Hepatocyte (in vitro differentiated cells): ENCODE measurements at regions not wholly inside any gene's neighbourhood (a gene's known extent, or its start where the extent isn't known, plus 50 kb on each side); places are given as distances from the start of the nearest gene placed in this dataset.

ENCODE experiments used
- DNase-seq: peaks from one replicate; pipeline ENCODE4 v3.0.0-alpha.2; 2016; ENCODE audit warnings: low spot score
- H2AFZ ChIP-seq: fragments of 200-600 bp; sonication (generic); 2 replicates; pipeline ENCODE4 v1.6.0; 2016; ENCODE audit warnings: antibody characterized with exemption, mild to moderate bottlenecking
- H3K27ac ChIP-seq: fragments of 200-600 bp; sonication (generic); 2 replicates; pipeline ENCODE4 v1.5.1; 2016; ENCODE audit warnings: mild to moderate bottlenecking
- H3K27me3 ChIP-seq: fragments of 200-600 bp; sonication (generic); 2 replicates; pipeline ENCODE4 v1.6.1; 2016
- H3K36me3 ChIP-seq: fragments of 200-600 bp; sonication (generic); replicated peaks from 2 replicates; pipeline ENCODE4 v1.5.1; 2016; ENCODE audit warnings: low read depth; ENCODE audit not compliant: insufficient read depth
- H3K4me1 ChIP-seq: fragments of 200-600 bp; sonication (generic); 2 replicates; pipeline ENCODE4 v1.5.1; 2016; ENCODE audit warnings: mild to moderate bottlenecking, moderate library complexity; ENCODE audit not compliant: insufficient read depth
- H3K4me2 ChIP-seq: fragments of 200-600 bp; sonication (generic); 2 replicates; pipeline ENCODE4 v1.6.0; 2016
- H3K4me3 ChIP-seq: fragments of 200-600 bp; sonication (generic); 2 replicates; pipeline ENCODE4 v1.5.1; 2016; ENCODE audit warnings: mild to moderate bottlenecking
- H3K79me2 ChIP-seq: fragments of 200-600 bp; sonication (generic); 2 replicates; pipeline ENCODE4 v1.6.0; 2017; ENCODE audit warnings: mild to moderate bottlenecking
- H3K9me2 ChIP-seq: fragments of 200-600 bp; sonication (generic); replicated peaks from 2 replicates; pipeline ENCODE4 v1.6.0; 2017; ENCODE audit warnings: mild to moderate bottlenecking; ENCODE audit not compliant: insufficient read depth
- H3K9me3 ChIP-seq: fragments of 200-600 bp; sonication (generic); 2 replicates; pipeline ENCODE4 v1.5.1; 2016; ENCODE audit warnings: low read depth, mild to moderate bottlenecking
- H4K20me1 ChIP-seq: fragments of 200-600 bp; sonication (generic); 2 replicates; pipeline ENCODE4 v1.6.0; 2016; ENCODE audit warnings: mild to moderate bottlenecking; ENCODE audit not compliant: insufficient read depth, poor library complexity, severe bottlenecking
- EZH2 ChIP-seq: fragments of 200-600 bp; sonication (generic); IDR thresholded peaks from 2 replicates; pipeline ENCODE4 v1.6.1; 2016; ENCODE audit warnings: antibody characterized with exemption, mild to moderate bottlenecking, borderline replicate concordance
- EZH2phosphoT487 ChIP-seq: fragments of 200-600 bp; sonication (generic); IDR thresholded peaks from one replicate; pipeline ENCODE4 v1.6.1; 2018; ENCODE audit warnings: antibody characterized with exemption, mild to moderate bottlenecking, low read depth, moderate library complexity; ENCODE audit not compliant: unreplicated experiment, severe bottlenecking
- WGBS: methylation state at CpG from one replicate; pipeline ENCODE4 v1.1.6; 2016; ENCODE audit warnings: low lambda C conversion rate; ENCODE audit errors: missing lambda C conversion rate; 5-methylcytosine and 5-hydroxymethylcytosine counted together
- TF ChIP-seq, protein P1 (sequence below): fragments of 200-600 bp; sonication (generic); IDR thresholded peaks from 2 replicates; pipeline ENCODE4 v1.5.1; 2016; ENCODE audit warnings: antibody characterized with exemption, mild to moderate bottlenecking; ENCODE audit not compliant: poor library complexity

- WGBS = 80% methylated on average over 2 of the region's 2 CpGs
- Histone ChIP-seq H3K9me2 (no peaks in the 10 kb centered on the region), H3K4me1 (no peaks in the 10 kb centered on the region), H3K36me3 (no peaks in the 10 kb centered on the region), H3K27me3 (no peaks in the 10 kb centered on the region), H2AFZ (no peak overlapping the region), H4K20me1 (no peaks in the 10 kb centered on the region), H3K27ac (no peak overlapping the region), H3K4me3 (no peak overlapping the region), H3K79me2 (no peaks in the 10 kb centered on the region), H3K9me3 (no peaks in the 10 kb centered on the region), H3K4me2 (no peak overlapping the region)
- TF ChIP-seq, protein P1, sequence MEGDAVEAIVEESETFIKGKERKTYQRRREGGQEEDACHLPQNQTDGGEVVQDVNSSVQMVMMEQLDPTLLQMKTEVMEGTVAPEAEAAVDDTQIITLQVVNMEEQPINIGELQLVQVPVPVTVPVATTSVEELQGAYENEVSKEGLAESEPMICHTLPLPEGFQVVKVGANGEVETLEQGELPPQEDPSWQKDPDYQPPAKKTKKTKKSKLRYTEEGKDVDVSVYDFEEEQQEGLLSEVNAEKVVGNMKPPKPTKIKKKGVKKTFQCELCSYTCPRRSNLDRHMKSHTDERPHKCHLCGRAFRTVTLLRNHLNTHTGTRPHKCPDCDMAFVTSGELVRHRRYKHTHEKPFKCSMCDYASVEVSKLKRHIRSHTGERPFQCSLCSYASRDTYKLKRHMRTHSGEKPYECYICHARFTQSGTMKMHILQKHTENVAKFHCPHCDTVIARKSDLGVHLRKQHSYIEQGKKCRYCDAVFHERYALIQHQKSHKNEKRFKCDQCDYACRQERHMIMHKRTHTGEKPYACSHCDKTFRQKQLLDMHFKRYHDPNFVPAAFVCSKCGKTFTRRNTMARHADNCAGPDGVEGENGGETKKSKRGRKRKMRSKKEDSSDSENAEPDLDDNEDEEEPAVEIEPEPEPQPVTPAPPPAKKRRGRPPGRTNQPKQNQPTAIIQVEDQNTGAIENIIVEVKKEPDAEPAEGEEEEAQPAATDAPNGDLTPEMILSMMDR = no peak
- TF ChIP-seq EZH2 (no peak), EZH2phosphoT487 (no peak)
- no peak for DNase-seq
These were observed 54.8 kb upstream of the ATP2C1 start for GRCh38 chr3:130838898-130839600.

DNA sequence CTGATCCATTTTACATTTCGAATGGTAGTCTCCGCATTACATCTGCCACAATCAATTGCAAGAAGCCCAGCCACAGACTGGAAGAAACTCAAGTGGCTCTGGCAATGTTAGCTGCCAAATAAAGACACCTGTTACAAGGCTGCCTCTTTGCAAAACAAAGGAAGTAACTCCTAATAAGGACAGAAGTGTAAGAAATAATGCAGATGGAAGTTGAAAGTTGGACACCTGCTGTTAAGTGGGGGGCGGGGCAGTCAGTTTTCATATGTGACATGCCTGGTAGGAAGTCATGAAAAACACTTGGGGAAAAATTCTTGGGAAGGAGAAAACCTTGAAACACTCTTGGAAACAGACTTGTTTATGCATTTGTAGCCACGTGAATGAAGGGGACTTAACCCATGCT is 54.1 kb upstream of the ATP2C1 start:
- H3K4me2 ChIP-seq = no peak overlapping the region
- H3K27me3 ChIP-seq = no peaks in the 10 kb centered on the region
- no peak overlapping the region for H3K4me3 ChIP-seq
- no peaks in the 10 kb centered on the region for H3K36me3 ChIP-seq
- no peak for DNase-seq
- H4K20me1 ChIP-seq = no peaks in the 10 kb centered on the region
- no peaks in the 10 kb centered on the region for H3K9me2 ChIP-seq
- H3K79me2 ChIP-seq = no peaks in the 10 kb centered on the region
- H3K27ac ChIP-seq = no peak overlapping the region
- no peaks in the 10 kb centered on the region for H3K4me1 ChIP-seq
- TF ChIP-seq, protein P1 = no peak
- TF ChIP-seq EZH2 (no peak), EZH2phosphoT487 (no peak)
- WGBS = 49% methylated on average over 4 of the region's 4 CpGs
- H3K9me3 ChIP-seq = no peaks in the 10 kb centered on the region
- H2AFZ ChIP-seq = no peak overlapping the region

DNA sequence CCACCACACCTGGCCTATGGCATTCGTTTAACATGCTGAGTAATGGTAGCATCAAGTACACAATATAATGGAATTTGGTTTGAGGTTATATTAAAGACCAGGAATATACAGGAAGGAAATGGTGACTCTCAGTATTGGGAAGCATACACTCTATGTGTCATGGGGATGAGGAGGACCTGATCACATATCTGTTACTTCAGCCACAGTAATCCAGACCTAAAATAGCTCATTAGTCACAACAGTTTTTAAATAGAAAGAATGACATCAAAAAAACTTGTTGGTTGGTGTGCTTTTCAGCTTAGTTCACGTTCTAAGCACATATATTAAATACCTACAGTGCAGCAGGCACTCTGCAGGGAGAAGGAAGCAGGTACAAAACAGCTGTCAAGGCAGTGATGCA is 52.5 kb upstream of the ATP2C1 start:
- no peak overlapping the region for H3K4me3 ChIP-seq

More for the DNA sequence above, 52.5 kb upstream of the ATP2C1 start:
- Histone ChIP-seq H3K79me2 (no peaks in the 10 kb centered on the region), H3K9me3 (no peaks in the 10 kb centered on the region), H3K9me2 (no peaks in the 10 kb centered on the region), H2AFZ (no peak overlapping the region), H3K4me2 (no peak overlapping the region), H3K27ac (no peak overlapping the region), H4K20me1 (no peaks in the 10 kb centered on the region), H3K27me3 (no peaks in the 10 kb centered on the region), H3K4me1 (no peaks in the 10 kb centered on the region), H3K36me3 (no peaks in the 10 kb centered on the region)
- DNase-seq = no peak
- WGBS = 83% methylated on average over 2 of the region's 2 CpGs
- TF ChIP-seq, protein P1 = no peak
- TF ChIP-seq EZH2 (no peak), EZH2phosphoT487 (no peak)
